Neuronal stem cell (in vitro differentiated cells): ENCODE measurements at regions not wholly inside any gene's neighbourhood (a gene's known extent, or its start where the extent isn't known, plus 50 kb on each side); places are given as distances from the start of the nearest gene placed in this dataset.
"Not testable (repeated sequence)": the region's sequence is repeated elsewhere in the genome, so short reads cannot be mapped to it uniquely, and the experiment has no call there.

Source experiments
- DNase-seq: peaks from one replicate; pipeline ENCODE4 v3.0.0-alpha.2; 2013; ENCODE audit warnings: low spot score
- H2AFZ ChIP-seq: one replicate; pipeline ENCODE4 v1.6.1; 2013; ENCODE audit warnings: mild to moderate bottlenecking, low read length, inconsistent platforms
- H2AK5ac ChIP-seq: 2 replicates; pipeline ENCODE4 v1.6.1; 2013; ENCODE audit warnings: low read depth, mild to moderate bottlenecking, inconsistent platforms, low read length, moderate library complexity, mixed read lengths
- H2BK120ac ChIP-seq: 2 replicates; pipeline ENCODE4 v1.6.1; 2013; ENCODE audit warnings: low read depth, mild to moderate bottlenecking, inconsistent platforms, low read length, moderate library complexity, mixed read lengths
- H2BK12ac ChIP-seq: one replicate; pipeline ENCODE4 v1.6.1; 2013; ENCODE audit warnings: low read length, inconsistent platforms
- H2BK15ac ChIP-seq: 2 replicates; pipeline ENCODE4 v1.6.1; 2013; ENCODE audit warnings: mild to moderate bottlenecking, low read length, inconsistent platforms, mixed read lengths
- H2BK5ac ChIP-seq: one replicate; pipeline ENCODE4 v1.6.1; 2013; ENCODE audit warnings: inconsistent platforms, mild to moderate bottlenecking, low read length, moderate library complexity
- H3K14ac ChIP-seq: one replicate; pipeline ENCODE4 v1.6.1; 2013; ENCODE audit warnings: low read length, inconsistent platforms
- H3K18ac ChIP-seq: 2 replicates; pipeline ENCODE4 v1.6.1; 2013; ENCODE audit warnings: low read length, inconsistent platforms
- H3K23ac ChIP-seq: 2 replicates; pipeline ENCODE4 v1.6.1; 2013; ENCODE audit warnings: low read depth, mild to moderate bottlenecking, mixed read lengths, low read length, inconsistent platforms; ENCODE audit not compliant: poor library complexity
- H3K27ac ChIP-seq: replicated peaks from 3 replicates; pipeline ENCODE4 v1.5.1; 2013; ENCODE audit warnings: low read length, inconsistent platforms
- H3K27me3 ChIP-seq, 3 experiments: 2 replicates each; pipeline ENCODE4 v1.6.1; 2013; ENCODE audit warnings: low read length in 3 of 3, mild to moderate bottlenecking in 2 of 3, inconsistent platforms in 1 of 3, low read depth in 1 of 3, mixed read lengths in 1 of 3, moderate library complexity in 1 of 3; ENCODE audit not compliant: control insufficient read depth in 3 of 3, insufficient read depth in 3 of 3
- H3K36me3 ChIP-seq, 2 donors: replicated peaks in 1 of 2; 2 replicates each; pipeline ENCODE4 v1.6.1; 2013; ENCODE audit warnings: low read length in 2 of 2; ENCODE audit not compliant: control insufficient read depth in 2 of 2, insufficient read depth in 2 of 2
- H3K4ac ChIP-seq: 2 replicates; pipeline ENCODE4 v1.6.1; 2013; ENCODE audit warnings: inconsistent platforms, mild to moderate bottlenecking, low read length, moderate library complexity
- H3K4me1 ChIP-seq, 2 donors: 1 replicate in 1 of 2; 2 replicates in 1 of 2; pipeline ENCODE4 v1.6.1; 2013; ENCODE audit warnings: low read length in 2 of 2, low read depth in 1 of 2; ENCODE audit not compliant: control insufficient read depth in 2 of 2, insufficient read depth in 1 of 2
- H3K4me2 ChIP-seq: one replicate; pipeline ENCODE4 v1.6.1; 2013; ENCODE audit warnings: mild to moderate bottlenecking, low read length, inconsistent platforms; ENCODE audit not compliant: insufficient read depth, poor library complexity, severe bottlenecking
- H3K4me3 ChIP-seq, 2 donors: 2 replicates each; pipeline ENCODE4 v1.5.1; 2013; ENCODE audit warnings: low read length in 2 of 2, mild to moderate bottlenecking in 2 of 2, inconsistent platforms in 1 of 2, moderate library complexity in 1 of 2
- H3K79me1 ChIP-seq: one replicate; pipeline ENCODE4 v1.6.1; 2013; ENCODE audit warnings: low read depth, mild to moderate bottlenecking, inconsistent platforms, low read length, moderate library complexity
- H3K9ac ChIP-seq: one replicate; pipeline ENCODE4 v1.6.1; 2013; ENCODE audit warnings: mild to moderate bottlenecking, low read depth, low read length, inconsistent platforms; ENCODE audit not compliant: poor library complexity
- H3K9me3 ChIP-seq, 2 donors: replicated peaks in 1 of 2; 2 replicates each; pipeline versions ENCODE3 to v1.6.1; 2013; ENCODE audit warnings: low read length in 2 of 2, mild to moderate bottlenecking in 2 of 2, inconsistent platforms in 1 of 2, low read depth in 1 of 2, mixed read lengths in 1 of 2, moderate library complexity in 1 of 2; ENCODE audit not compliant: control insufficient read depth in 2 of 2, insufficient read depth in 1 of 2
- H4K8ac ChIP-seq: one replicate; pipeline ENCODE4 v1.6.1; 2013; ENCODE audit warnings: low read depth, mild to moderate bottlenecking, inconsistent platforms, low read length, moderate library complexity
- H4K91ac ChIP-seq: one replicate; pipeline ENCODE4 v1.6.1; 2013; ENCODE audit warnings: low read length, low read depth, mild to moderate bottlenecking, inconsistent platforms; ENCODE audit not compliant: poor library complexity
- WGBS, 2 donors: extraction: QIAGEN DNeasy Blood & Tissue Kit; methylation state at CpG; one replicate each; pipeline ENCODE4 v1.1.7; 2013; ENCODE audit warnings: missing lambda C conversion rate in 2 of 2, mixed read lengths in 1 of 2; ENCODE audit not compliant: insufficient read length in 2 of 2, insufficient replicate concordance in 1 of 2; ENCODE audit errors: extremely low coverage in 2 of 2; 5-methylcytosine and 5-hydroxymethylcytosine counted together

DNA sequence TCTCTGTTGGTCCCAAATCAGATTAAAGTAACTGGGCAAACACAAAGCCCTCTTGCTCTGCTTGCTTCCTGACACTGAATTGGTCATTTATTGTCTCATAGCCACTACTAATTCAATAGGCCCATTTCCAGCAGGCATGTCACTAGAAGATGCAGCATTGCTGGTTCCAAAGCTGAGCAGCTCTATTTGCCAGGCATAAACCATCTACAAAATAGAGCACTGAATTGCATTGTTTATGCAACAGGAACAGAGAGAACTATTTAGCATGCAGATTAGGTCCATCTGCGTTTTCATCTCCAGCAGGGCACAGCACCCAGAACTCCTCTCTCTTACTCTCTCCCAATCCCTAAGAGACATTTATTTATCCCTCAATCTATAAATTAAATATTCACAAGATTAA, 227.6 kb downstream of the SUCLG1 start:
- H3K36me3 ChIP-seq: no peaks in the 10 kb centered on the region
- H2AK5ac ChIP-seq: no peak overlapping the region
- DNase-seq: no peak
- no peaks in the 10 kb centered on the region for H3K27me3 ChIP-seq
- no peak overlapping the region for H3K4ac ChIP-seq
- H3K4me2 ChIP-seq: no peak overlapping the region
- H3K9me3 ChIP-seq: no peaks in the 10 kb centered on the region
- H3K9ac ChIP-seq: no peak overlapping the region
- H2BK15ac ChIP-seq: no peak overlapping the region
- H3K4me1 ChIP-seq: no peaks in the 10 kb centered on the region
- H3K79me1 ChIP-seq: no peaks in the 10 kb centered on the region
- no peak overlapping the region for H2BK5ac ChIP-seq
- no peak overlapping the region for H3K14ac ChIP-seq
- no peak overlapping the region for H3K27ac ChIP-seq
- no peak overlapping the region for H3K4me3 ChIP-seq
- no peak overlapping the region for H2AFZ ChIP-seq
- no CpG with 5 or more reads among the region's 1 CpG for WGBS, 2 donors
- no peak overlapping the region for H3K23ac ChIP-seq
- H3K18ac ChIP-seq: no peak overlapping the region
- no peak overlapping the region for H2BK120ac ChIP-seq
- no peak overlapping the region for H2BK12ac ChIP-seq
- H4K91ac ChIP-seq: no peak overlapping the region
- H4K8ac ChIP-seq: no peak overlapping the region

DNA sequence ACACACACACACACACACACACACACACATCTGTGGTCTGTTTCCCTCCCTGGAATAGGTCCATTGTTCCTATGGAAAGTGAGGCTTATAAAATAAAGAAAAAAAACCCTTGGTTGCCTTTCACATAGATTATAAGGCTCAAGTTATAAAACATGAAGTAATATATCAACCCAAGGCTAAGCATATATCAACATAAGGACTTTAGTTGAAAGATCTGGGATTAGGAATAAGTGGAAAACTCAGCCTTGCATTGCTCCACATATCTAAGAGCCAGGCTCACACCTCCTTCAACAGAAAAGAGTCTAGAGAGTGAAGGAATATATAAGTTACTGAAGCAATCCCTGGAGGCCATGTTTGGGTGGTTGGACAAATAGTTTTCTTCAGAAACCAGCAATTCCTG, 235.0 kb downstream of the SUCLG1 start:
- no peak for DNase-seq
- Histone ChIP-seq H2BK120ac (no peak overlapping the region), H3K36me3 (no peaks in the 10 kb centered on the region), H3K4ac (no peak overlapping the region), H2AFZ (no peak overlapping the region), H3K4me3 (no peak overlapping the region), H3K9ac (no peak overlapping the region), H3K27me3 (no peaks in the 10 kb centered on the region), H3K23ac (no peak overlapping the region), H3K4me2 (no peak overlapping the region), H3K79me1 (no peaks in the 10 kb centered on the region), H2BK15ac (no peak overlapping the region), H3K4me1 (no peaks in the 10 kb centered on the region), H2BK12ac (no peak overlapping the region), H4K8ac (no peak overlapping the region), H2BK5ac (no peak overlapping the region), H2AK5ac (no peak overlapping the region), H4K91ac (no peak overlapping the region), H3K27ac (no peak overlapping the region), H3K9me3 (no peaks in the 10 kb centered on the region), H3K14ac (no peak overlapping the region), H3K18ac (no peak overlapping the region)

GRCh38 chr2:84223191-84223590, 235.9 kb downstream of the SUCLG1 start:
- DNase-seq: no peak
- Histone ChIP-seq H3K4ac (no peak overlapping the region), H2BK120ac (no peak overlapping the region), H3K27me3 (no peaks in the 10 kb centered on the region), H3K36me3 (no peaks in the 10 kb centered on the region), H2BK15ac (no peak overlapping the region), H3K23ac (no peak overlapping the region), H3K79me1 (no peaks in the 10 kb centered on the region), H3K9ac (no peak overlapping the region), H3K14ac (no peak overlapping the region), H3K4me3 (no peak overlapping the region), H3K4me2 (no peak overlapping the region), H2BK5ac (no peak overlapping the region), H2BK12ac (no peak overlapping the region), H3K4me1 (no peaks in the 10 kb centered on the region), H2AFZ (no peak overlapping the region), H3K9me3 (no peaks in the 10 kb centered on the region), H4K91ac (no peak overlapping the region), H3K18ac (no peak overlapping the region), H3K27ac (no peak overlapping the region), H2AK5ac (no peak overlapping the region), H4K8ac (no peak overlapping the region)
- no CpG with 5 or more reads among the region's 2 CpGs for WGBS, 2 donors

GRCh38 chr2:84221102-84221501, 238.0 kb downstream of the SUCLG1 start:
- H3K9me3 ChIP-seq: not testable (repeated sequence)
- no CpG with 5 or more reads among the region's 2 CpGs for WGBS, 2 donors

More at GRCh38 chr2:84221102-84221501, 238.0 kb downstream of the SUCLG1 start:
- not testable (repeated sequence) for DNase-seq, H3K36me3 ChIP-seq, H2AFZ ChIP-seq, H3K18ac ChIP-seq, H2BK15ac ChIP-seq, H3K4me3 ChIP-seq, H3K79me1 ChIP-seq, H3K27me3 ChIP-seq, H2AK5ac ChIP-seq, H3K4ac ChIP-seq, H3K4me2 ChIP-seq, H3K14ac ChIP-seq, H3K9ac ChIP-seq, H3K23ac ChIP-seq, H2BK5ac ChIP-seq, H4K91ac ChIP-seq, H4K8ac ChIP-seq, H2BK12ac ChIP-seq, H3K27ac ChIP-seq, H2BK120ac ChIP-seq, H3K4me1 ChIP-seq
